ENCODE measurements at regions not wholly inside any gene's neighbourhood (a gene's known extent, or its start where the extent isn't known, plus 50 kb on each side); places are given as distances from the start of the nearest gene placed in this dataset.

DNA sequence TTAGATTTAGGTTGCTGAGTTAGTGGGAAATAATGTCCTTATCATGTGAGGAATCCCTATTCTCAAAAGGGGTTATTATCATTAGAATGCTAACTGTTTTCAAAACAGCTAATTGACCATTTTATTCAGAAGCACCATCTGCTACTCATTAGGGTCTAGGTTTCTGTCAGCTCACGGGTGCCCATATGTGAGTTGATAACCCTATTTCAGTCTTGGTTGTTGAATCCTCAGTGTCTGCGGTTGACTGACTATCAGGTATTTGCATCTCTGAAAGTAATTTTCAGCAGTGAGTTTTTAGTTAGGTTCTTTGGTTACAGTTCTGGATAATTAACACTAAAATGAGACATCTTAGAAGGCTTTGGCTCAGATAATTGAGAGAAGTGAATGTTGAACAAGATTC, 1404.0 kb downstream of the AACS start:
- no peak overlapping the region for H4K91ac ChIP-seq (ENCODE audit: insufficient read length, low read depth, low read length)
- Mint-ChIP-seq H3K27ac (no peak overlapping the region), H3K4me1 (no peaks in the 10 kb centered on the region), H3K27me3 (ENCODE audit: low read depth) (no peaks in the 10 kb centered on the region), H3K9me3 (peaks cover 6 to 15% of the 10 kb centered on the region in 2 experiments; a peak in 4 of 5 replicates), H3K4me3 (no peak overlapping the region), H3K36me3 (ENCODE audit: insufficient read depth in 1 of 3, low read depth in 3 of 3) (peaks cover 0 to 3% (median 0%) of the 10 kb centered on the region in 3 experiments; a peak in 3 of 7 replicates)
- no peaks in the 10 kb centered on the region for H4K20me1 ChIP-seq (ENCODE audit: control insufficient read depth, insufficient read depth, insufficient read length)
- H3K79me2 ChIP-seq (ENCODE audit: insufficient read depth, low read length) = no peaks in the 10 kb centered on the region
- no peak overlapping the region for H3K4me2 ChIP-seq (ENCODE audit: insufficient read depth, insufficient read length, low read length)
- H3T11ph ChIP-seq (ENCODE audit: low read length) = no peak overlapping the region
- no peaks in the 10 kb centered on the region for H3K27me3 ChIP-seq (ENCODE audit: insufficient read depth, low read length)
- no peak overlapping the region for H2AK5ac ChIP-seq (ENCODE audit: insufficient read length, low read length)
- H2BK5ac ChIP-seq (ENCODE audit: insufficient read length, low read length) = no peak overlapping the region
- H3K56ac ChIP-seq (ENCODE audit: insufficient read length, low read depth, low read length) = no peak overlapping the region
- H2BK15ac ChIP-seq (ENCODE audit: low read depth, low read length) = no peak overlapping the region
- H3K9ac ChIP-seq (ENCODE audit: extremely low read depth, insufficient read length, low read length) = no peak overlapping the region
- H2AFZ ChIP-seq (ENCODE audit: low read length) = no peak overlapping the region
- H3K9me3 ChIP-seq (ENCODE audit: control insufficient read depth, low read depth, low read length) = no peaks in the 10 kb centered on the region
- H3K23ac ChIP-seq (ENCODE audit: insufficient read length, low read depth, low read length) = no peak overlapping the region
- no peaks in the 10 kb centered on the region for H3K23me2 ChIP-seq (ENCODE audit: insufficient read length, low read depth, low read length, poor library complexity, severe bottlenecking)
- H3K4me1 ChIP-seq (ENCODE audit: insufficient read depth, low read length) = no peaks in the 10 kb centered on the region
- no CpG with 5 or more reads among the region's 2 CpGs for WGBS (ENCODE audit: extremely low coverage, insufficient read length, low lambda C conversion rate)
- no peak overlapping the region for H3K18ac ChIP-seq (ENCODE audit: insufficient read length, low read depth, low read length)
- TF ChIP-seq, protein P1, sequence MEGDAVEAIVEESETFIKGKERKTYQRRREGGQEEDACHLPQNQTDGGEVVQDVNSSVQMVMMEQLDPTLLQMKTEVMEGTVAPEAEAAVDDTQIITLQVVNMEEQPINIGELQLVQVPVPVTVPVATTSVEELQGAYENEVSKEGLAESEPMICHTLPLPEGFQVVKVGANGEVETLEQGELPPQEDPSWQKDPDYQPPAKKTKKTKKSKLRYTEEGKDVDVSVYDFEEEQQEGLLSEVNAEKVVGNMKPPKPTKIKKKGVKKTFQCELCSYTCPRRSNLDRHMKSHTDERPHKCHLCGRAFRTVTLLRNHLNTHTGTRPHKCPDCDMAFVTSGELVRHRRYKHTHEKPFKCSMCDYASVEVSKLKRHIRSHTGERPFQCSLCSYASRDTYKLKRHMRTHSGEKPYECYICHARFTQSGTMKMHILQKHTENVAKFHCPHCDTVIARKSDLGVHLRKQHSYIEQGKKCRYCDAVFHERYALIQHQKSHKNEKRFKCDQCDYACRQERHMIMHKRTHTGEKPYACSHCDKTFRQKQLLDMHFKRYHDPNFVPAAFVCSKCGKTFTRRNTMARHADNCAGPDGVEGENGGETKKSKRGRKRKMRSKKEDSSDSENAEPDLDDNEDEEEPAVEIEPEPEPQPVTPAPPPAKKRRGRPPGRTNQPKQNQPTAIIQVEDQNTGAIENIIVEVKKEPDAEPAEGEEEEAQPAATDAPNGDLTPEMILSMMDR (conservative IDR thresholded peaks at IDR 0.05) = no peak
- no peak overlapping the region for H4K8ac ChIP-seq (replicated peaks; ENCODE audit: insufficient read length, low read depth, low read length)
- H4K5ac ChIP-seq (ENCODE audit: insufficient read length, low read depth, low read length) = no peak overlapping the region
- no peak overlapping the region for H3K4ac ChIP-seq (ENCODE audit: low read depth, low read length)
- H2BK20ac ChIP-seq (ENCODE audit: low read depth, low read length, poor library complexity, severe bottlenecking) = no peak overlapping the region
- H3K79me1 ChIP-seq (ENCODE audit: insufficient read depth, low read depth, low read length, poor library complexity, severe bottlenecking) = no peaks in the 10 kb centered on the region
- no peak for DNase-seq
- H3K27ac ChIP-seq (ENCODE audit: insufficient read length, low read depth, low read length) = no peak overlapping the region
- no peak overlapping the region for H2BK120ac ChIP-seq (ENCODE audit: low read depth, low read length, poor library complexity, severe bottlenecking)
- H3K14ac ChIP-seq (ENCODE audit: insufficient read depth, low read length) = no peak overlapping the region
- no peak overlapping the region for H2BK12ac ChIP-seq (ENCODE audit: insufficient read length, low read depth, low read length)

All from H9 (cell line).